ENCODE measurements at regions not wholly inside any gene's neighbourhood (a gene's known extent, or its start where the extent isn't known, plus 50 kb on each side); places are given as distances from the start of the nearest gene placed in this dataset.

DNA sequence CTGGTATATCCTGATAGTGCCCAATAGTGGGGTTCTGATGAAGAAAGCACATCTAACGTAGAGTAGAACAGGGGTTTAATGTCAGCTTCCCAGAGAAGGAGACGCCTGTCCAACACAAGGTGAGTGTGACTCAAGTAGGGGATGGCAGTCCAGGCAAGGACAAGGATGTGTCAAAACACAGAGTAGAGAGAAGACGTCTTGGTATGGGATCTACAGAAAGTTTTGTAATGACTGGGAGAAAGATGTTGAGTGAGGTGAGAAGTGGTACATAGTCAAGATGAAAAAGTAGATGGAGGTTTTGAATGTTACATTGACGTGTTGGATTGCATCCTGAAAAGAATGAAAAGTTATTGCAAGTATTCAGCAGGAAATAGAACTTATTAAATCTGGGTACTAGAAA lies 124.4 kb downstream of the TMA16 start:
- Histone ChIP-seq H3K4me3 (no peak overlapping the region), H3K36me3 (no peaks in the 10 kb centered on the region), H3K27ac (no peak overlapping the region), H3K27me3 (replicated peaks; ENCODE audit: insufficient read depth) (no peaks in the 10 kb centered on the region), H3K4me1 (ENCODE audit: control insufficient read depth in 1 of 2, low read depth in 2 of 2) (peaks cover 0 to 4% of the 10 kb centered on the region in 2 donors), H3K9me3 (no peaks in the 10 kb centered on the region)
- no peak for DNase-seq (ENCODE audit: low spot score)
- ATAC-seq (ENCODE audit: insufficient number of reproducible peaks, low FRiP score, low read depth): no peak
- TF ChIP-seq, protein P1, sequence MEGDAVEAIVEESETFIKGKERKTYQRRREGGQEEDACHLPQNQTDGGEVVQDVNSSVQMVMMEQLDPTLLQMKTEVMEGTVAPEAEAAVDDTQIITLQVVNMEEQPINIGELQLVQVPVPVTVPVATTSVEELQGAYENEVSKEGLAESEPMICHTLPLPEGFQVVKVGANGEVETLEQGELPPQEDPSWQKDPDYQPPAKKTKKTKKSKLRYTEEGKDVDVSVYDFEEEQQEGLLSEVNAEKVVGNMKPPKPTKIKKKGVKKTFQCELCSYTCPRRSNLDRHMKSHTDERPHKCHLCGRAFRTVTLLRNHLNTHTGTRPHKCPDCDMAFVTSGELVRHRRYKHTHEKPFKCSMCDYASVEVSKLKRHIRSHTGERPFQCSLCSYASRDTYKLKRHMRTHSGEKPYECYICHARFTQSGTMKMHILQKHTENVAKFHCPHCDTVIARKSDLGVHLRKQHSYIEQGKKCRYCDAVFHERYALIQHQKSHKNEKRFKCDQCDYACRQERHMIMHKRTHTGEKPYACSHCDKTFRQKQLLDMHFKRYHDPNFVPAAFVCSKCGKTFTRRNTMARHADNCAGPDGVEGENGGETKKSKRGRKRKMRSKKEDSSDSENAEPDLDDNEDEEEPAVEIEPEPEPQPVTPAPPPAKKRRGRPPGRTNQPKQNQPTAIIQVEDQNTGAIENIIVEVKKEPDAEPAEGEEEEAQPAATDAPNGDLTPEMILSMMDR (IDR thresholded peaks at IDR 0.05): no peak

- Histone ChIP-seq H3K4me1 (ENCODE audit: control insufficient read depth in 1 of 2, low read depth in 2 of 2) (peaks cover 0 to 4% of the 10 kb centered on the region in 2 donors), H3K27ac (no peak overlapping the region), H3K4me3 (no peak overlapping the region), H3K9me3 (no peaks in the 10 kb centered on the region), H3K27me3 (replicated peaks; ENCODE audit: insufficient read depth) (no peaks in the 10 kb centered on the region), H3K36me3 (no peaks in the 10 kb centered on the region)
- DNase-seq (ENCODE audit: low spot score) (no peak), ATAC-seq (ENCODE audit: insufficient number of reproducible peaks, low FRiP score, low read depth) (no peak)
- TF ChIP-seq, protein P1 (IDR thresholded peaks at IDR 0.05): no peak
These were observed 126.2 kb downstream of the TMA16 start for GRCh38 chr4:163620738-163621137.

GRCh38 chr4:163621821-163622220 lies 127.3 kb downstream of the TMA16 start:
- H3K4me3 ChIP-seq: no peak overlapping the region
- DNase-seq (ENCODE audit: low spot score) (no peak), ATAC-seq (ENCODE audit: insufficient number of reproducible peaks, low FRiP score, low read depth) (no peak)
- peaks cover 0 to 4% of the 10 kb centered on the region in 2 donors for H3K4me1 ChIP-seq (ENCODE audit: control insufficient read depth in 1 of 2, low read depth in 2 of 2)
- no peaks in the 10 kb centered on the region for H3K27me3 ChIP-seq (replicated peaks; ENCODE audit: insufficient read depth)
- no peaks in the 10 kb centered on the region for H3K9me3 ChIP-seq
- H3K36me3 ChIP-seq: no peaks in the 10 kb centered on the region
- TF ChIP-seq, protein P1 (IDR thresholded peaks at IDR 0.05): no peak
- no peak overlapping the region for H3K27ac ChIP-seq

- H3K9me3 ChIP-seq: no peaks in the 10 kb centered on the region
- TF ChIP-seq, protein P1 (IDR thresholded peaks at IDR 0.05): no peak
- ATAC-seq (ENCODE audit: insufficient number of reproducible peaks, low FRiP score, low read depth) (no peak), DNase-seq (ENCODE audit: low spot score) (no peak)
- H3K4me1 ChIP-seq (ENCODE audit: control insufficient read depth in 1 of 2, low read depth in 2 of 2): peaks cover 0 to 4% of the 10 kb centered on the region in 2 donors
- peak overlapping the region in 1 of 2 donors; percentile 17 for H3K27ac ChIP-seq
- no peaks in the 10 kb centered on the region for H3K27me3 ChIP-seq (replicated peaks; ENCODE audit: insufficient read depth)
- no peaks in the 10 kb centered on the region for H3K36me3 ChIP-seq
- H3K4me3 ChIP-seq: no peak overlapping the region
These were observed 128.0 kb downstream of the TMA16 start for GRCh38 chr4:163622379-163623035.

GRCh38 chr4:163623787-163624186 lies 129.3 kb downstream of the TMA16 start:
- Histone ChIP-seq H3K36me3 (no peaks in the 10 kb centered on the region), H3K27me3 (replicated peaks; ENCODE audit: insufficient read depth) (no peaks in the 10 kb centered on the region), H3K4me1 (ENCODE audit: control insufficient read depth in 1 of 2, low read depth in 2 of 2) (peaks cover 0 to 4% of the 10 kb centered on the region in 2 donors), H3K27ac (no peak overlapping the region), H3K9me3 (no peaks in the 10 kb centered on the region), H3K4me3 (no peak overlapping the region)
- no peak for ATAC-seq (ENCODE audit: insufficient number of reproducible peaks, low FRiP score, low read depth)
- DNase-seq (ENCODE audit: low spot score): no peak
- TF ChIP-seq, protein P1 (IDR thresholded peaks at IDR 0.05): no peak
